ENCODE measurements at regions not wholly inside any gene's neighbourhood (a gene's known extent, or its start where the extent isn't known, plus 50 kb on each side); places are given as distances from the start of the nearest gene placed in this dataset.

- TF ChIP-seq GATA2 (IDR thresholded peaks at IDR 0.05; ENCODE audit: insufficient read depth, insufficient read length, low read depth, low read length) (no peak), JUN (IDR thresholded peaks at IDR 0.05; ENCODE audit: borderline replicate concordance, insufficient read depth, insufficient read length, low read depth) (no peak), FOS (IDR thresholded peaks at IDR 0.05; ENCODE audit: borderline replicate concordance, insufficient read depth, low read length) (no peak), MYC (IDR thresholded peaks at IDR 0.05; ENCODE audit: low read depth, low read length) (no peak), MAX (IDR thresholded peaks at IDR 0.05; ENCODE audit: insufficient read depth, insufficient read length) (no peak), POLR2A (IDR thresholded peaks at IDR 0.05; ENCODE audit: low read depth, low read length) (no peak), CTCF (IDR thresholded peaks at IDR 0.05; ENCODE audit: extremely low read depth in 1 of 2, insufficient read depth in 1 of 2, low read depth in 1 of 2, low read length in 2 of 2) (no peak), POLR2AphosphoS5 (IDR thresholded peaks at IDR 0.05; ENCODE audit: insufficient read depth, low read depth, low read length) (no peak), EZH2 (IDR thresholded peaks at IDR 0.05; ENCODE audit: borderline replicate concordance, low read depth, low read length, severe bottlenecking) (no peak)
- H3K27ac ChIP-seq (ENCODE audit: insufficient read depth, low read depth, low read length) = no peak overlapping the region
These were observed 298.8 kb upstream of the IRX4 start for GRCh38 chr5:2181557-2181956.

More at GRCh38 chr5:2181557-2181956, 298.8 kb upstream of the IRX4 start:
- peaks cover 6% of the 10 kb centered on the region for H3K9me3 ChIP-seq (replicated peaks; ENCODE audit: control insufficient read depth, insufficient read depth, low read length)
- H3K27me3 ChIP-seq (ENCODE audit: control insufficient read depth in 2 of 2, insufficient read depth in 2 of 2, low read length in 2 of 2) = no peaks in the 10 kb centered on the region
- DNase-seq (ENCODE audit: low read depth, low spot score) = no peak
- no peaks in the 10 kb centered on the region for H3K9me1 ChIP-seq (replicated peaks; ENCODE audit: control insufficient read depth, extremely low read depth, insufficient read depth, low read length)
- no peaks in the 10 kb centered on the region for H3K36me3 ChIP-seq (ENCODE audit: control insufficient read depth in 2 of 2, extremely low read depth in 1 of 2, insufficient read depth in 2 of 2, low read length in 2 of 2)
- H3K79me2 ChIP-seq (ENCODE audit: control insufficient read depth, insufficient read depth, low read length) = no peaks in the 10 kb centered on the region
- no TSS peak for BruUV-seq (replicated peaks)
- H3K4me1 ChIP-seq (ENCODE audit: control insufficient read depth, extremely low read depth, insufficient read depth, low read length) = no peaks in the 10 kb centered on the region
- no peak overlapping the region for H2AFZ ChIP-seq (ENCODE audit: low read depth, low read length)
- intact Hi-C loops (cut with micrococcal nuclease) = no loop called here
- no peak overlapping the region for H3K4me2 ChIP-seq (ENCODE audit: insufficient read depth, low read length)
- H3K9ac ChIP-seq (replicated peaks; ENCODE audit: extremely low read depth, insufficient read depth, low read length) = no peak overlapping the region
- dilution Hi-C loops (cut with MboI; ENCODE audit: extremely low pct_ligation_motif_present, low sequenced_read_pairs) = no loop called here
- CTCF ChIA-PET = no interaction called here
- no peaks in the 10 kb centered on the region for H4K20me1 ChIP-seq (replicated peaks; ENCODE audit: control insufficient read depth, extremely low read depth, insufficient read depth, low read length)
- POLR2A ChIA-PET = no interaction called here
- no peak overlapping the region for H3K4me3 ChIP-seq (replicated peaks in 1 of 3; ENCODE audit: insufficient read depth in 1 of 3, low read depth in 1 of 3, low read length in 3 of 3)
- FAIRE-seq = no peak

Measured in endothelial cell of umbilical vein (primary cell).